HG03565 (cell line): ENCODE measurements at regions not wholly inside any gene's neighbourhood (a gene's known extent, or its start where the extent isn't known, plus 50 kb on each side); places are given as distances from the start of the nearest gene placed in this dataset.

ENCODE experiments used
- ATAC-seq: cut with Tn5 transposase; IDR thresholded peaks from one replicate; pipeline ENCODE4 v1.9.1; 2021; ENCODE audit warnings: mild to moderate bottlenecking, moderate library complexity; ENCODE audit not compliant: unreplicated experiment

- no peak for ATAC-seq
Measured at GRCh38 chr3:24963762-24964625, 464.1 kb upstream of the RARB start.

- ATAC-seq, result no peak
Measured at GRCh38 chr3:24965706-24966385, 462.2 kb upstream of the RARB start.

- no peak for ATAC-seq
Measured at GRCh38 chr3:24968036-24968435, 460.0 kb upstream of the RARB start.

- ATAC-seq, result no peak
Measured at GRCh38 chr3:24972491-24972890, 455.6 kb upstream of the RARB start.

- no peak for ATAC-seq
Measured at GRCh38 chr3:24981309-24981708, 446.8 kb upstream of the RARB start.

- no peak for ATAC-seq
Measured at GRCh38 chr3:24981924-24982323, 446.1 kb upstream of the RARB start.

- no peak for ATAC-seq
Measured at GRCh38 chr3:24985668-24986067, 442.4 kb upstream of the RARB start.

GRCh38 chr3:24986612-24987011 is 441.5 kb upstream of the RARB start:
- ATAC-seq, result no peak

- ATAC-seq, result no peak
Measured at GRCh38 chr3:24999357-24999756, 428.7 kb upstream of the RARB start.

- no peak for ATAC-seq
Measured at GRCh38 chr3:25000971-25001591, 427.0 kb upstream of the RARB start.

- ATAC-seq, result no peak
Measured at GRCh38 chr3:25002052-25002451, 426.0 kb upstream of the RARB start.

- ATAC-seq, result peak; percentile 98
Measured at GRCh38 chr3:25007974-25008658, 419.9 kb upstream of the RARB start.

GRCh38 chr3:25009665-25010064 is 418.4 kb upstream of the RARB start:
- no peak for ATAC-seq

- ATAC-seq, result no peak
Measured at GRCh38 chr3:25015599-25015998, 412.5 kb upstream of the RARB start.

GRCh38 chr3:25018909-25019308 is 409.2 kb upstream of the RARB start:
- ATAC-seq, result no peak

- no peak for ATAC-seq
Measured at GRCh38 chr3:25019506-25019905, 408.6 kb upstream of the RARB start.

- ATAC-seq, result no peak
Measured at GRCh38 chr3:25021816-25022215, 406.2 kb upstream of the RARB start.

GRCh38 chr3:25023876-25024275 is 404.2 kb upstream of the RARB start:
- no peak for ATAC-seq

GRCh38 chr3:25025236-25025635 is 402.8 kb upstream of the RARB start:
- no peak for ATAC-seq

GRCh38 chr3:25027650-25028049 is 400.4 kb upstream of the RARB start:
- ATAC-seq, result no peak

- no peak for ATAC-seq
Measured at GRCh38 chr3:25029820-25030219, 398.2 kb upstream of the RARB start.
